HepG2 (cell line): ENCODE measurements at regions not wholly inside any gene's neighbourhood (a gene's known extent, or its start where the extent isn't known, plus 50 kb on each side); places are given as distances from the start of the nearest gene placed in this dataset.

ENCODE experiments used
- BATF2 ChIP-seq: sonication (generic); formaldehyde crosslinking; IDR thresholded peaks from 2 replicates; pipeline ENCODE4 v1.8.0; 2022; ENCODE audit warnings: mild to moderate bottlenecking, missing genetic modification reagents, moderate library complexity
- CSRNP2 ChIP-seq: sonication (generic); formaldehyde crosslinking; conservative IDR thresholded peaks from 2 replicates; pipeline ENCODE4 v1.8.0; 2022; ENCODE audit warnings: low read depth, missing genetic modification reagents
- DNMT1 ChIP-seq: sonication (generic); formaldehyde crosslinking; IDR thresholded peaks from 2 replicates; pipeline ENCODE4 v1.5.1; 2020; ENCODE audit warnings: mild to moderate bottlenecking, missing genetic modification reagents
- GRHL1 ChIP-seq: sonication (generic); formaldehyde crosslinking; conservative IDR thresholded peaks from 2 replicates; pipeline ENCODE4 v1.8.0; 2022; ENCODE audit warnings: missing genetic modification reagents
- HNRNPL ChIP-seq: fragments of 200-400 bp; formaldehyde crosslinking; IDR thresholded peaks from 2 replicates; pipeline ENCODE4 v1.6.1; 2017; ENCODE audit warnings: mild to moderate bottlenecking, low read depth, low read length
- LRRFIP1 ChIP-seq: sonication (generic); formaldehyde crosslinking; conservative IDR thresholded peaks from 2 replicates; pipeline ENCODE4 v1.4.0; 2020; ENCODE audit warnings: missing genetic modification reagents
- MAZ ChIP-seq, 2 experiments: sonication (generic) in 1 of 2; formaldehyde crosslinking in 1 of 2; IDR thresholded peaks; 2 replicates each; pipeline versions ENCODE4 v1.5.0 to v1.6.1; 2012 to 2020; ENCODE audit warnings: low read depth in 2 of 2, mild to moderate bottlenecking in 2 of 2, borderline replicate concordance in 1 of 2, improper control_type of control experiment in 1 of 2, low read length in 1 of 2, missing genetic modification reagents in 1 of 2, moderate library complexity in 1 of 2
- NBN ChIP-seq: fragments of 450-650 bp; conservative IDR thresholded peaks from 2 replicates; pipeline ENCODE4 v1.6.1; 2017
- SP140L ChIP-seq: sonication (generic); formaldehyde crosslinking; IDR thresholded peaks from 2 replicates; pipeline ENCODE4 v1.4.0; 2020; ENCODE audit warnings: missing genetic modification reagents, borderline replicate concordance
- SP5 ChIP-seq: IDR thresholded peaks from 2 replicates; pipeline ENCODE4 v1.6.1; 2016; ENCODE audit warnings: low read depth, borderline replicate concordance
- STAG1 ChIP-seq: sonication (generic); formaldehyde crosslinking; IDR thresholded peaks from 2 replicates; pipeline ENCODE4 v1.4.0; 2020; ENCODE audit warnings: missing genetic modification reagents
- TAF15 ChIP-seq: fragments of 200-400 bp; formaldehyde crosslinking; IDR thresholded peaks from one replicate; pipeline ENCODE4 v1.6.1; 2018; ENCODE audit warnings: mild to moderate bottlenecking, low read depth, low read length; ENCODE audit not compliant: poor library complexity, severe bottlenecking
- ZBTB34 ChIP-seq: sonication (generic); formaldehyde crosslinking; IDR thresholded peaks from 2 replicates; pipeline ENCODE4 v1.8.0; 2022; ENCODE audit warnings: mild to moderate bottlenecking, missing genetic modification reagents
- ZNF260 ChIP-seq: sonication (generic); formaldehyde crosslinking; IDR thresholded peaks from 2 replicates; pipeline ENCODE4 v1.4.0; 2020; ENCODE audit warnings: missing genetic modification reagents, low read depth, mild to moderate bottlenecking, borderline replicate concordance
- ZNF501 ChIP-seq: sonication (generic); formaldehyde crosslinking; IDR thresholded peaks from 2 replicates; pipeline ENCODE4 v1.5.1; 2020; ENCODE audit warnings: mild to moderate bottlenecking, moderate library complexity, missing genetic modification reagents
- ZNF703 ChIP-seq: sonication (generic); formaldehyde crosslinking; IDR thresholded peaks from 2 replicates; pipeline ENCODE4 v1.5.1; 2020; ENCODE audit warnings: missing genetic modification reagents, mild to moderate bottlenecking, moderate library complexity, borderline replicate concordance
- ZNF790 ChIP-seq: sonication (generic); formaldehyde crosslinking; IDR thresholded peaks from 2 replicates; pipeline ENCODE4 v1.8.0; 2022; ENCODE audit warnings: missing genetic modification reagents, mild to moderate bottlenecking, borderline replicate concordance
- ZSCAN22 ChIP-seq: sonication (generic); formaldehyde crosslinking; IDR thresholded peaks from 2 replicates; pipeline ENCODE4 v1.4.0; 2020; ENCODE audit warnings: mild to moderate bottlenecking, missing genetic modification reagents
- TF ChIP-seq, protein P1 (sequence below): sonication (generic); formaldehyde crosslinking; IDR thresholded peaks from 2 replicates; pipeline ENCODE4 v1.4.0; 2020; ENCODE audit warnings: mild to moderate bottlenecking, missing genetic modification reagents

GRCh38 chr6:81897793-81898192, 145.3 kb upstream of the TENT5A start (continued):
- TF ChIP-seq CSRNP2 (CRISPR knock-in tag) (no peak), SP140L (no peak), NBN (no peak), SP5 (CRISPR knock-in tag) (no peak), ZBTB34 (CRISPR knock-in tag) (no peak), GRHL1 (no peak), ZNF703 (no peak), ZSCAN22 (CRISPR knock-in tag) (no peak), HNRNPL (no peak), MAZ (IDR thresholded peaks at IDR 0.05; ENCODE audit: borderline replicate concordance, low read depth, low read length) (no peak), MAZ (CRISPR knock-in tag; IDR thresholded peaks at IDR 0.05; ENCODE audit: low read depth) (no peak), ZNF501 (no peak), LRRFIP1 (CRISPR knock-in tag) (no peak), ZNF260 (no peak), BATF2 (no peak), ZNF790 (CRISPR knock-in tag) (no peak), TAF15 (no peak), DNMT1 (CRISPR knock-in tag) (no peak), STAG1 (CRISPR knock-in tag) (peak; percentile 74)
- TF ChIP-seq, protein P1, sequence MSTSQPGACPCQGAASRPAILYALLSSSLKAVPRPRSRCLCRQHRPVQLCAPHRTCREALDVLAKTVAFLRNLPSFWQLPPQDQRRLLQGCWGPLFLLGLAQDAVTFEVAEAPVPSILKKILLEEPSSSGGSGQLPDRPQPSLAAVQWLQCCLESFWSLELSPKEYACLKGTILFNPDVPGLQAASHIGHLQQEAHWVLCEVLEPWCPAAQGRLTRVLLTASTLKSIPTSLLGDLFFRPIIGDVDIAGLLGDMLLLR (CRISPR knock-in tag), result no peak
